ENCODE measurements at regions not wholly inside any gene's neighbourhood (a gene's known extent, or its start where the extent isn't known, plus 50 kb on each side); places are given as distances from the start of the nearest gene placed in this dataset.

DNA sequence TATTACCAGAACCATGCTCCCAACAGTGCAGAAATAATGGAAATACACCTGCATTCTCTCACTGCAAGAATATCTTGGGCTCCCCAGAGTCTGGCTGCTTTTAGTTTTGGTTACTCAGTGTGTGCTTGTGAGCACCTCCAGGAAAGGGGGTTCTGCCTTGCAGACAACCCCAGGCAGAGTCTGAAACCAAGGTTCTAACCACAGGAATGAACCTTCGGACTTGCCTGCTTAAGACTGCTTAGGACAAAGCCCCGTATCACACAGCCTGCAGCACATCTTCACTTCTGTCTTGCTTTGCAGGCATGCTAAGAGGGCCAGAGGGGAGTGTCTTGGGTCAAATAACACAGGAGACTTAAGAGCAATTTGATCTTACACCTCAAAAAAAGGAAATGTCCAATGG, 94.8 kb upstream of the SPATA31C2 start:
- no peak for DNase-seq

DNA sequence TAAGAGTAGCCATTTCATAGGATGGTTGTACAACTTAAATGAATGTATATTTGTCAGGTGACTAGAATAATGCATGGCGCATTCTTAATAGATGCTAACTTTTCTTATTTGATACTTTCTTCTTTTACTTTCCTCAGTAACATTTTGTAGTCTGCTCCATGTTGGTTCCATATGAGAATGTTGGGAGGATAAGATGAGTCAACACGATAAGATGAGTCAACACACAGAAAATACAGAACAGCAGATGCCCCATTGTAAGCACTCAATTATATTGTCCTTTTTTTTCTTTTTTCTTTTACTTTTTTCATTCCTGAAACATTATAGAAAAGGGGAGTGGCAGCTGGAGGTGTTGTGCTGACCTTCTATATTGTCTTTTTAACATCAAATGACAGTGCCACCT, 92.3 kb upstream of the SPATA31C2 start:
- DNase-seq, result no peak

DNA sequence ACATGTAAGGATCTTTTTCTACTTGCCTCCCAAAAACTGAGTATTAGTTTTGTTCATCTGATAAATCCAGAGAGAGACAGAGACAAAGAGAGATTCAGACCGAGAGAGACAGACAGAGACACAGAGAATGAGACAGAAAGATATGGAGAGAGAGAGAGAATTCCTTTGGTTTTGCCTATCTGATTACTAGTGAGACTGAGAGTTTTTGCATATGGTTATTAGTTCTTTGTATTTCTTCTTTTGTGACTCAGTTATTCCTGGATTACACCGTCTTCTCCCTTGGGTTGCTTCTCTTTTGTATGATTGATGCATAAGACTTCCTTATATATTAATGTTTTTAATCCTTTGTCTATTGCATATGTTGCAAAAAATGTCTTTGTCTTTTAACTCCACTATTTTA, 91.2 kb upstream of the SPATA31C2 start:
- no peak for DNase-seq

DNA sequence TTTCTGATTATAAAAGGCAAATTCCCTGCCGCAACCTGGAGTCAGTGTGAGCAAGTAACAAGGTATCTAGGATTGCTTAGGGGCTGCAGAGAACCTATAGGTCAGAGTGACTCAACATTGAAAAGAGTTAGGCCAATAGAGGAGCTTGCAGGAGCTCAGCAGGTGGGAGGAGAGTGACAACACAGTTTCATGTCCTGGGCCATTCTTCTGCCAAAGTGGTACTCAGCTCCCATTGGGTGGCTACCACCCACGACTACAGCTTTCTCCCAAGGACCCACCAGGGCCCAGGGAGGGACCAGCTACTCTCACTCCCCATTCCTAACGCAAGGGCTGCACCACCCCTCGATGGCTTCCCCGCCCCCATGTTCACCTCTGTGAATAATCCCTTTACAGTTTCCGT, 86.7 kb upstream of the SPATA31C2 start:
- no peak for DNase-seq

DNA sequence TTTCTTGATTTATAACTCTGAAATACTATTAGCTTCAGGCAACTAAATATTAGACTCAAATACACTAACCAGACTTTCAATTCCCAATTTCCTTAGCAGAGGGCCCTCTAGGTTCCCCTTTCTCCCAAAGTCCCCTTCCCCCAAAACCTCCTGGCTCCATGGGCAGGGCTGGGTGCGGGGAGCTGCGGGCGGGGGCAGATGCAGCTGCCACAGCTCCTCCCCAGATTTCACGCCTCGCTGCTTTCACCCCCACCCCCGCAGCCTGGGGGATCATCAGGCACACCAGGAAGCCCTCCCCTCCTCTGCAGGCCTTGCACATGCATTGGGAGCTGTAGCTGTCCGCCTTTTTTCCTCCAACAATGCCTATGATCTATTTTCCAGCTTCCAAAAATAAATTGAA, 82.8 kb upstream of the SPATA31C2 start:
- no peak for DNase-seq

DNA sequence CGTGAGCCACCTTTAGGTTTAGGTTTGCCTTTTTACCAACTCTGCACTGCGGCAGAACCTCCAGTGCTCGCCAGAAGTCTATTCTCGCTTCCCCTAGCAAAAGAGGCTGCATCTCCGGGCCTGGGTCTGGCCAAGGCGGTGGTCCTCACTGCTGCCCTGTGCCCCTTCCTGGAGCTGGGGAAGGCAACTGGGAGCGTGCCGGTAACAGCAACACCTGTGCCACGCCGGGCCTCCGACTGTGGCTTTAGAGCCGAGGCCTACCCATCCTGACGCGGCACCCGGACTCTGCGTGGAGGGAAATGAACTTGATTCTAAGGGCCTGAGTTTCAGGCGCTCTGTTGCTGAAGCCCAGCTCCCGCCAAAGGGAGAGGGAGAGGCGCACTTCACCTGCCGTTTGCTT, 82.4 kb upstream of the SPATA31C2 start:
- DNase-seq, result no peak

DNA sequence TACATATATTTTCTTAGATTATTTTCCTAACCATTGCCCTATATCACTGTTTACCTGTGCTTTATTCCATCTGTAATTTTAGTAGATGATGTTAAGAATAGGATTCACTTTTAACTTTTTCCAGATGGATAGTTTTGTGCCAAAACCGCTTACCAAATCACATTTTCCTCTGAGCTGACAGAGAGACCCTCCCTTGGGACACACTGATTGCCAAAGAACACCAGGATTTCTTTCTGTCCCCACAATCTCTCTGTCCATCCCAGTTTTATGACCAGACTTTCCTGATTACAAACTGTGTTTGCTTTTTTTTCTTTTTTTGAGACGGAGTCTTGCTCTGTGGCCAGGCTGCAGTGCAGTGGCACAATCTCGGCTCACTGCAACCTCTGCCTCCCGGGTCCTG, 81.3 kb upstream of the SPATA31C2 start:
- DNase-seq, result no peak

DNA sequence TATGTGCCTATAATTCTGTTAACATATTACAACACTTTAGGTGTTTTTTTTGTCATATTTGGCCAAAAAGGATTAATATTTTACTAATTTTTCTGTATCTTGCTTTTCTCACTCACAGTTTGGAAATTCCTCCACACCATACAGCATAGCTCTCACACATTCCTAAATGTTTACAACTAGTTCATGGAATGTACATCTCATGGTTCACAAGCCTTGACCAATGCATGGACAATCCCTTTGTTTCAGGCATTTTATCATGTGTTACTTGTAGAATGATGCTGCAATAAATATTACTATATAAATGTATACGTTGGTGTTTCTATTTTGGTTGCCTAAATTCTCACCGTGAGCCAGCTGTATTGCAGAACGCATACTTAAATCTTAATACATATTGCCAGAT, 80.5 kb upstream of the SPATA31C2 start:
- no peak for DNase-seq

DNA sequence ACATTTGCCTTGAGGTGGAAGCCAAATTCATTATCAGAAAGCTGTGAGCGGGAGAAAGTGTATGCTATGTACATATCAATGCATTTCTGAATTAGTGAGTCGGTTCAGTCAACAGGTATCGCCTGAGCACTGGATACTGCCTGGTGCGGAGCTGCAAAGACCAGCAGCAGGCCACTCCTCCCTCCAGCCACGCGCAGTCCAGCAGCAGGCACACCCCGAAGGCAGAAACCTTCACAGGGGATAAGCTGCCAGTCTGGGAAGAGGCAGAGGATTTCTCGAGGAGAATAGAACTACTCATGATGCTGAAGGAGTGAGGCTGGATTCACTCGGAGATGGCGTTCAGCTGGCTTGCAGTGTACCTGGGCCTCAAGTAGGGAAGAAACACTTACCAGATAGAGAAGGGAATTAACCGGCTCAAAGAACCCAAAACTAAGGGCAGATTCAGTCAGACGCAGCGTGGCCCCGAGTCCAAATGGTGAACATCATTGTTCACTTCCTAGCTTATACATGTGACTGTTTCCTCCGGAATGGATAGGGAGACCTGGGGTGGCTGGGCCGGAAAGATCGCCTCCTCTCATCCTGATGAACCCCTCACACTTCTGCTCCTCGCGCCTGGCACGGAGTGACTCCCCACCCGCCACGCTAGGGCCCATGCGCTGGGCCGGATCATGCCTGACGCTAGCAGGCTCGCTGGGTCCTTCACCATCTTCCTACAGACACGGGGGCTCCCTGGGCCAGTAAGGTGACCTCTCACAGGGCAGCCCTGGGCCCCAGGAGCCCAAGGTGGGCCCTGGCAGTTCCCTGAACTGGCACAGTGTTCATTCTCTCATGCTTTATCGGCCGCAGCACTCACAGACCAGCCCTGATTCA, 78.1 kb upstream of the SPATA31C2 start:
- no peak for DNase-seq

DNA sequence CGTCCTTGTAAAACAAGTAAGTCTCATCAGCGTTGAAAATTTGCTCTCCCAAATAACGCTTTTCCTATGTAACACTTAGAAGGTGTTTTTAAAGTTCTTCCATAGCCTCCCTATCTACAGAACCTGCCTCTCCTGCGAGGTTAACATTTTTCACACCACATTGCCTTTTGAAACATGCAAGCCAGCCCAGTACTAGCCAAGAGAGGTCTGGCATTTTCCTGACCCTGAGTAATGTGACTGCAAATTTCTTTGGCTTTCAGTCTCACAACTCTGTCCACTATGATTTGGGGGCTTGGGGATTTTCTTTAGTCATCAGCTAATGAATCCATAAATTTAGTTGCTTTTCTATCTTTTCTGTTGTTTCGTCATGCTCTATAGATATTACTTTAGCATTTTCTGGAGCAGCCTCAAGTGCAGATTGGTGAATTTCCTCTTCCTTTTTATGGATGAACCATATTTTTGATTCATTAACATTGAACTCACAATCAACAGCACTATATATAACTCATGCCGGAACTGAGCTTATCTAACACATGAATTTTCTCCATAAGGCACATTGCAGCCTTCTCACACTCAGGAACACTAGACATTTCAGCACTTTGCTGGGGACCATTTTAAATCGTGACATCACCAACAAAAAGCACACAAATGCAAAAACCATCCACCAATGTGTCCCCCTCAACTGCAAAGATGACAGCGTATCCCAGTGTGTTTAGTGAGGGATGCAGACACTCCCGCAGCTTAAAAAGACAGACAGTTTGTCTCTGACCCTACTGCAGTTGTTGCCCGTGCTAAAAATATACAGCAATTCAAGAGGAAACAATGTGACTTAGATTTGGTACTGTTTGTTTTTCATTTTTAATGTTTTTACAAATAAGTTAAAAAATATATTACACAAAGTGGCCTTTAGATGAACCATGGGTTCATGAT, 77.2 kb upstream of the SPATA31C2 start:
- no peak for DNase-seq

DNA sequence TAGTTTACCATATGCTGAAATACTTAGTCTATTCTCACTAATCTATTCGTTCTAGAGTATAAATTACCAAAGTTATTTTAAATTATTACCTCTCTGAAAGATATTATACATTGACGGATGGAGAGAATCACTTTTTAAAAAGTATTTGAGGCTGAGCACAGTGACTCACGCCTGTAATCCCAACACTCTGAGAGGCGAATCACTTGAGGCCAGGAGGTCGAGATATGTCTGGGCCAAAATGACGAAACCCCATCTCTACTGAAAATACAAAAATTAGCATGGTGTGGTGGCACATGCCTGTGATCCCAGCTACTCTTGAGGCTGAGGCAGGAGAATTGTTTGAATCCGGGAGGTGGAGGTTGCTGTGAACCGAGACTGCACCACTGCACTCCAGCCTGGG, 64.0 kb upstream of the SPATA31C2 start:
- no peak for DNase-seq

DNA sequence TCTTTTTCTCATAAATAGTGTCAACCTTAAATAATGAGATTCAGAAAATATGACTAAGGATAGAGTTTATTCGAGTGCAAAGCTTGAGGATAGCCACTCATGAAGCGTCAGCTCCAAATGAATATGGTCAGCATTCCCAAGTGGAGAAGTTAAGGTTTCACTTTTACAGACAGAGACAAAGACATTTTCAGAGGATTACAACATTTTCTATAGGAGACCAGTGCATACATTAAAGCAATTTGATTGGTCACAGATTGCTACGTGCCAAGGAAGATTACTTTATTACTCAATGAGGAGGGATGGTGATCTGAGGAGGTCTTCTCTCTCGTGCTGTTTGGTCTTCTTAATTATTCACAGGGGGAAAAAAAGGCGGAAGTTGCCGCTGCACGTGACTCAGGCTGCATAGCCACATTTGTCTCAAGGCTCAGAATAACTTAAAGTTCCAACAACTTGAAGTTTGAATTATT, 60.1 kb upstream of the SPATA31C2 start:
- DNase-seq, result no peak

DNA sequence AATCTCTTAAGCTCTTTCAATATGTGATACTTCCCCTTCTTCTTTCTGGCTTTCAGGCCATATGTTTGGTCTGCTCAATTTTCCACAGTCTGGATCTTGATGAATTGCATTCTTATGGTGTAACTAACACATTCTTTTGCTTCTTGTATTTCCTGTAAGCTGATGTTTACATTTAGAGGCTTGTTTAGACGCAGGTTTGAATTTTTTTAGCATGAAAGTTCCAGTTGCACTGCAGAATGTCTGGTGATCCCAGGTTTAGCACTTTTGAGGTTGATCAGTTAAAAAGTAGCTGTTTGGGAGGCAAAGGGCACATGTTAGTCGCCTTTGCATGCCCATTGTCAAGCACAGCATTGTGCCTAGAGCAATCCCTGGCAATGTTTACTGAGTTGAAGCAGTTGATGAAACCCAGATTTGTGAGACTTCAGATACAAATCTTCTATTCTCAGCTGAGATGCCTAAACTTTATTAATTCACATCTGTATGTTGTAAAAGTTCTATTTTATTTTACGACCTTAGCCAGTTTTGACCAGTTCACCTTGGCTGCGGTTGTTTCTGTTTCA, 59.6 kb upstream of the SPATA31C2 start:
- DNase-seq, result no peak

DNA sequence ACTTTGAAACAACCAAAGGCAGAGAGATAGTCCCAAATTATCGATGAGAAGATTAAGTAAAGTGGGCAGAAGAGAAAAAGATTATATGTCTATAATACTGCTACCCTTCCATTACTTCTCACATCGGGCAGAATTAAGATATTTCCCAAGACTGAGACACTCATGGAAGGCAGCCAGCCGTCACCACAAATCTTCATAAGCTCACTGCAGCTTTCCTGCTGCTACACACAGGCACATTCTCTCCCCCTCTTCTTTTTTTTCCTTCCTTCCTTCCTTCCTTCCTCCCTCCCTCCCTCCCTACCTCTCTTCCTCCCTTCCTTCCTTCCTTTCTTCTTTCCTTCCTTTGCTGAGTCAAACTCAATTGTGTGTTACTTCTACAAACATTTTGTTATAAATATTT, 58.7 kb upstream of the SPATA31C2 start:
- DNase-seq, result no peak

DNA sequence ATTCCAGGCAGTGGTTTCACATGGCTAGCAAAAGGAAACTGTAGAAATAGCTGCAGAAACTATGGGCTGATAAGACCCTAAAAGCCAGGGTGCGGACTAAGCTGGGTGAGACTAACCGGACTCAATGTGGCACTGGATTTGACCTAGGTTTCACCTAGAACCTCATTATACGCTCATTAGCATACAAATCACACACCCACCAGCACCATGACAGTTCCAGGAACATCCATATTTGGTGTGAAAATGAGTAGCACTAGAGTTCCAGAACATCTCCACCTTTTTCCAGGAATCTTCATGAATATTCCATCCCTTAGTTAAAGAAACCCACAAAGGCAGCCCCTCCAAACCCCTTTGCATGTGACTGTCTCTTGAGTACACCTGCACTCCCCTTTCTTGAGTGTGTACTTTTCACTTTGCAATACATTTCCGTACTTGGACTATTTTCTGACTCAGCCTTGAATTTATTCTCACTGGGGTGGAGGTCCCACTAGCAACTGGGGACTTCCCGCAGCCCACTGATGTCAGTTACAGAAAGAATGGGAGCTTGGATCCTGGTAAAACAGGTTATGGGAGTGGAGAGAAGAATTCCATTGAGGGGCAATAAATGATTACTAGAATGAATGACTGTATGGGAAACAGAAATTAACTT, 58.0 kb upstream of the SPATA31C2 start:
- no peak for DNase-seq

DNA sequence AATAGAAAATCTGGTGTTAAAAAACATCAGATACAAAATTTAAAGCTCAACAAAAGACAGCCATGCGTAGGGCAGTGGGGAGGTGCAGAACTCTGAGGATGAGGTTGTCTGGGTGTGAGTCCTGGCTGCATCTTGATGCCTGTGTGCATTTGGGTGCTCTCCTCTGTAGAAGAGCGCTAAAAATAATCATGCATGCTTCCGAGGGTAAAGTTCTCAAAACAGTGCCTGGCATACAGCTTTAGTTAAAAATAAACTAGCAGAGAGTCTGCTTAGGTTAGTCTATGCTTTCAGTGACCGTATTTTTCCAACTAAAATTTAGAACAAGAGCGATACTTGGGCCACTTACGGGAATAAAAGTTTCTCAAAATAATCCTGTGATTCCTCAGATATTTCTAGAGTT, 55.5 kb upstream of the SPATA31C2 start:
- DNase-seq, result no peak

DNA sequence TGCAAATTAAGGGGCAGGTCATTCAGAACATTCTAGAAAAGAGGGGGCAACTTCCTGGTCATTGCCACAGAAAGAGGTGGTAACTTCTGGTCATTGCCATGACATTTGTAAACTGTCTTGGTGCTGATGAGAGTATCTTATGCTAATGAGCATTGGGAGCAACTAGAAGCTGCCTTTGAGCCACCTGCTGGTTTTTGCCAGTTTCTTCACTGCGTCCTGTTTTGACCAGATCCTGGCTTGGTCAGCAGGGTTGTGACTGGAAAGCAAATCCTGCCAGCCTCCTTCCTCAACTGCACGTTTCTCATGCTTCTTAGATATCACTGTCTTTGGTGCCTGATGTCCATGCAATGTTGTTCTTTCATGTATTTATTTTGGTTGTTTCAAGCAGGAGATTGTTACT, 53.2 kb upstream of the SPATA31C2 start:
- DNase-seq, result no peak

DNA sequence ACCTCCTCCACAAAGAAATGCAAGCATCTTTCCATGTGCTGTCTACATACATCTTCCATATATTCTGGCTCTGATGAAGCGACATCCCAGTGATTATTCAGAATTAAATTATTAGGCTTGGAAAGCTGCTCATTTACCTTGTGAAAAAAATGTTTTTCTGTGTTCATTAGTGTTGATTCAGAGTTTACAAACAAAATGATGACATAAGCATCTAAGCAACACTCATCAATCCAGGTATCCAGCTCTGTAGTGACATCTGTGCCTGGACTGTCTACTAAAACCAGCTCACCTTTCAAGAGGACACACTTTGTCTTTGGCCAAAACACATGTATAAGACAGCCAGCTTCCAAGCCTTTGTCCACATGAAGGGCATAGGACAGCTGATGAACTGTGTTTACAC, 51.1 kb upstream of the SPATA31C2 start:
- DNase-seq, result no peak

All from nucleus accumbens (tissue), 56 donors.